HL-60 (cell line): ENCODE measurements at regions not wholly inside any gene's neighbourhood (a gene's known extent, or its start where the extent isn't known, plus 50 kb on each side); places are given as distances from the start of the nearest gene placed in this dataset.

Source experiments
- DNase-seq, 2 experiments: peaks; one replicate each; pipeline ENCODE4 v3.0.0-alpha.2; 2010 to 2020; ENCODE audit warnings: low read depth in 1 of 2, low spot score in 1 of 2
- H3K27ac ChIP-seq: fragments of 250-450 bp; sonication (Bioruptor Pico); replicated peaks from 2 replicates; pipeline ENCODE4 v1.5.1; 2020; ENCODE audit warnings: mild to moderate bottlenecking, moderate library complexity
- H3K27me3 ChIP-seq: fragments of 250-450 bp; sonication (Bioruptor Pico); 2 replicates; pipeline ENCODE4 v1.5.1; 2021; ENCODE audit warnings: mild to moderate bottlenecking, moderate library complexity; ENCODE audit not compliant: insufficient read depth, poor library complexity, severe bottlenecking
- H3K4me3 ChIP-seq: replicated peaks from 2 replicates; pipeline ENCODE4 v1.5.1; 2011; ENCODE audit warnings: mild to moderate bottlenecking, control low read depth, low read length; ENCODE audit not compliant: insufficient read depth
- CTCF ChIP-seq: IDR thresholded peaks from one replicate; pipeline ENCODE4 v1.5.1; 2011; ENCODE audit warnings: low read length, control low read depth, inconsistent platforms; ENCODE audit not compliant: insufficient read depth
- GABPA ChIP-seq: IDR thresholded peaks from 2 replicates; pipeline ENCODE4 v1.6.1; 2012; ENCODE audit warnings: low read depth
- POLR2AphosphoS5 ChIP-seq: IDR thresholded peaks from 2 replicates; pipeline ENCODE4 v1.6.1; 2012; ENCODE audit warnings: low read depth
- SPI1 ChIP-seq: IDR thresholded peaks from 2 replicates; pipeline ENCODE4 v1.6.1; 2012; ENCODE audit warnings: low read depth, mild to moderate bottlenecking, borderline replicate concordance
- TF ChIP-seq, protein P1 (sequence below): IDR thresholded peaks from 2 replicates; pipeline ENCODE4 v1.6.1; 2012; ENCODE audit warnings: low read depth; ENCODE audit not compliant: insufficient replicate concordance

DNA sequence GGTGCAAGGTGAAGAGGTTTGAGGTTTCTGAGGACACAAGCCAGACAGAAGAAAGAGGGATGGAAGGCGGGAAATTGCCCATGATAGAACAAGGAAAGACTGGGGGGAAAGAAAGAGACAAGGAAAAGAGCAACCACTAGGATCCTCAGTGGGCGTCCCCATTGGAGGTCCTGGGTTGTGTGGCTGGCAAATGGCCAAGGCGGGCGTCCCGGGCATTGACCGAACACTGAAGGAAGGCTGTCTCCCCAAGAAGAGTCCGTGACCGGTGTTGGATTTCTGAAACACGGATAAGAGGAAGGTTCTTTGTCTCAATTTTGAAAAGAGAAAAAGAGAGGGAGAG is 746.6 kb upstream of the ADGRB3 start:
- H3K27ac ChIP-seq: peak overlapping the region; percentile 85
- DNase-seq: no peak
- no peak overlapping the region for H3K4me3 ChIP-seq
- no peaks in the 10 kb centered on the region for H3K27me3 ChIP-seq
- TF ChIP-seq, protein P1, sequence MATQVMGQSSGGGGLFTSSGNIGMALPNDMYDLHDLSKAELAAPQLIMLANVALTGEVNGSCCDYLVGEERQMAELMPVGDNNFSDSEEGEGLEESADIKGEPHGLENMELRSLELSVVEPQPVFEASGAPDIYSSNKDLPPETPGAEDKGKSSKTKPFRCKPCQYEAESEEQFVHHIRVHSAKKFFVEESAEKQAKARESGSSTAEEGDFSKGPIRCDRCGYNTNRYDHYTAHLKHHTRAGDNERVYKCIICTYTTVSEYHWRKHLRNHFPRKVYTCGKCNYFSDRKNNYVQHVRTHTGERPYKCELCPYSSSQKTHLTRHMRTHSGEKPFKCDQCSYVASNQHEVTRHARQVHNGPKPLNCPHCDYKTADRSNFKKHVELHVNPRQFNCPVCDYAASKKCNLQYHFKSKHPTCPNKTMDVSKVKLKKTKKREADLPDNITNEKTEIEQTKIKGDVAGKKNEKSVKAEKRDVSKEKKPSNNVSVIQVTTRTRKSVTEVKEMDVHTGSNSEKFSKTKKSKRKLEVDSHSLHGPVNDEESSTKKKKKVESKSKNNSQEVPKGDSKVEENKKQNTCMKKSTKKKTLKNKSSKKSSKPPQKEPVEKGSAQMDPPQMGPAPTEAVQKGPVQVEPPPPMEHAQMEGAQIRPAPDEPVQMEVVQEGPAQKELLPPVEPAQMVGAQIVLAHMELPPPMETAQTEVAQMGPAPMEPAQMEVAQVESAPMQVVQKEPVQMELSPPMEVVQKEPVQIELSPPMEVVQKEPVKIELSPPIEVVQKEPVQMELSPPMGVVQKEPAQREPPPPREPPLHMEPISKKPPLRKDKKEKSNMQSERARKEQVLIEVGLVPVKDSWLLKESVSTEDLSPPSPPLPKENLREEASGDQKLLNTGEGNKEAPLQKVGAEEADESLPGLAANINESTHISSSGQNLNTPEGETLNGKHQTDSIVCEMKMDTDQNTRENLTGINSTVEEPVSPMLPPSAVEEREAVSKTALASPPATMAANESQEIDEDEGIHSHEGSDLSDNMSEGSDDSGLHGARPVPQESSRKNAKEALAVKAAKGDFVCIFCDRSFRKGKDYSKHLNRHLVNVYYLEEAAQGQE: no peak
- no peak for TF ChIP-seq SPI1
- no peak for TF ChIP-seq POLR2AphosphoS5
- no peak for TF ChIP-seq GABPA
- TF ChIP-seq CTCF: no peak

- Histone ChIP-seq H3K4me3 (no peak overlapping the region), H3K27ac (peak overlapping the region; percentile 85), H3K27me3 (no peaks in the 10 kb centered on the region)
- TF ChIP-seq CTCF (no peak), SPI1 (no peak), POLR2AphosphoS5 (no peak), GABPA (no peak)
- TF ChIP-seq, protein P1: no peak
- no peak for DNase-seq
Measured at GRCh38 chr6:67887747-67888545, 747.1 kb upstream of the ADGRB3 start.

DNA sequence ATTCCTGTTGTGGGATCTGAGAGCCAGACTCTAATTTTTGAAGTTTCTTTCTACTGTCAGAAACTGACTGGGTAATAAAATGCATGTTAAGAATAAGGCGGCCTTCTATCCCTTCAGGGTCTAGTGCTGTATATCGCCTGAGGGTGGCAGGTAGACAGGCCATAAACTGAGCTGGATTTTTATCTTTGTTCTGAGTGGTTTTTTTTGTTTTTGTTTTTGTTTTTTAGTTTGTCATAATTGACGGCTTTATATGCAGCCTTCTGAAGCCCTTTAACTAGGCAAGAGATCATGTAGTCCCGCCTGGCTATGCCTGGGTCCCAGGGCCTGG is 747.7 kb upstream of the ADGRB3 start:
- H3K4me3 ChIP-seq: no peak overlapping the region
- DNase-seq: no peak
- H3K27me3 ChIP-seq: no peaks in the 10 kb centered on the region
- TF ChIP-seq, protein P1: no peak
- TF ChIP-seq GABPA (no peak), POLR2AphosphoS5 (no peak), CTCF (no peak), SPI1 (no peak)
- H3K27ac ChIP-seq: peak overlapping the region; percentile 85
